ENCODE measurements at regions not wholly inside any gene's neighbourhood (a gene's known extent, or its start where the extent isn't known, plus 50 kb on each side); places are given as distances from the start of the nearest gene placed in this dataset.

GRCh38 chr2:145235312-145235711 lies 715.4 kb upstream of the ZEB2 start:
- DNase-seq (no peak), ATAC-seq (no peak)
- no peak overlapping the region for H3K4me3 Mint-ChIP-seq
- no peaks in the 10 kb centered on the region for H3K4me1 Mint-ChIP-seq
- H3K9me3 Mint-ChIP-seq = no peaks in the 10 kb centered on the region
- no peak overlapping the region for H3K27ac Mint-ChIP-seq
- peaks cover 18% of the 10 kb centered on the region for H3K27me3 Mint-ChIP-seq

GRCh38 chr2:145230546-145230945 lies 710.6 kb upstream of the ZEB2 start:
- Mint-ChIP-seq H3K4me1 (no peaks in the 10 kb centered on the region), H3K4me3 (no peak overlapping the region), H3K27me3 (peaks cover 9% of the 10 kb centered on the region), H3K9me3 (no peaks in the 10 kb centered on the region), H3K27ac (no peak overlapping the region)
- ATAC-seq (no peak), DNase-seq (no peak)

- ATAC-seq = no peak
- H3K4me3 Mint-ChIP-seq = no peak overlapping the region
- no peaks in the 10 kb centered on the region for H3K4me1 Mint-ChIP-seq
- DNase-seq = no peak
- peaks cover 0 to 3% of the 10 kb centered on the region in 2 donors for H3K9me3 Mint-ChIP-seq
- no peaks in the 10 kb centered on the region for H3K27me3 Mint-ChIP-seq
- no peak overlapping the region for H3K27ac Mint-ChIP-seq
Observed at GRCh38 chr2:145228506-145228905, 708.6 kb upstream of the ZEB2 start.

- H3K4me1 Mint-ChIP-seq = no peaks in the 10 kb centered on the region
- no peak for ATAC-seq
- DNase-seq = no peak
- H3K27ac Mint-ChIP-seq = no peak overlapping the region
- H3K9me3 Mint-ChIP-seq = peaks cover 0 to 4% of the 10 kb centered on the region in 2 donors
- H3K4me3 Mint-ChIP-seq = no peak overlapping the region
- H3K27me3 Mint-ChIP-seq = no peaks in the 10 kb centered on the region
Observed at GRCh38 chr2:145226901-145227300, 707.0 kb upstream of the ZEB2 start.

- Mint-ChIP-seq H3K9me3 (peaks cover 0 to 4% of the 10 kb centered on the region in 2 donors), H3K27me3 (peaks cover 7% of the 10 kb centered on the region), H3K27ac (no peak overlapping the region), H3K4me1 (no peaks in the 10 kb centered on the region), H3K4me3 (no peak overlapping the region)
- ATAC-seq (no peak), DNase-seq (no peak)
Observed at GRCh38 chr2:145221516-145221915, 701.6 kb upstream of the ZEB2 start.

GRCh38 chr2:145221032-145221431 lies 701.1 kb upstream of the ZEB2 start:
- no peak for DNase-seq
- Mint-ChIP-seq H3K9me3 (peaks cover 0 to 4% of the 10 kb centered on the region in 2 donors), H3K4me3 (no peak overlapping the region), H3K27ac (no peak overlapping the region), H3K27me3 (peaks cover 7% of the 10 kb centered on the region), H3K4me1 (no peaks in the 10 kb centered on the region)
- no peak for ATAC-seq

- Mint-ChIP-seq H3K27ac (no peak overlapping the region), H3K4me1 (no peaks in the 10 kb centered on the region), H3K9me3 (peaks cover 0 to 4% of the 10 kb centered on the region in 2 donors), H3K4me3 (no peak overlapping the region), H3K27me3 (peaks cover 7% of the 10 kb centered on the region)
- ATAC-seq (no peak), DNase-seq (no peak)
Observed at GRCh38 chr2:145220496-145220895, 700.6 kb upstream of the ZEB2 start.

GRCh38 chr2:145207884-145208283 lies 688.0 kb upstream of the ZEB2 start:
- Mint-ChIP-seq H3K27ac (no peak overlapping the region), H3K27me3 (no peaks in the 10 kb centered on the region), H3K4me1 (no peaks in the 10 kb centered on the region), H3K9me3 (peaks cover 9 to 11% of the 10 kb centered on the region in 2 donors), H3K4me3 (no peak overlapping the region)
- ATAC-seq = no peak
- DNase-seq = no peak

- Mint-ChIP-seq H3K4me1 (no peaks in the 10 kb centered on the region), H3K27me3 (no peaks in the 10 kb centered on the region), H3K27ac (no peak overlapping the region), H3K9me3 (peaks cover 9% of the 10 kb centered on the region in 2 donors), H3K4me3 (no peak overlapping the region)
- no peak for ATAC-seq
- DNase-seq = no peak
Observed at GRCh38 chr2:145206496-145207281, 686.8 kb upstream of the ZEB2 start.

GRCh38 chr2:145203891-145204290 lies 684.0 kb upstream of the ZEB2 start:
- ATAC-seq (no peak), DNase-seq (no peak)
- Mint-ChIP-seq H3K27me3 (no peaks in the 10 kb centered on the region), H3K4me1 (no peaks in the 10 kb centered on the region), H3K9me3 (no peaks in the 10 kb centered on the region), H3K4me3 (no peak overlapping the region), H3K27ac (no peak overlapping the region)

- ATAC-seq (no peak), DNase-seq (no peak)
- no peaks in the 10 kb centered on the region for H3K4me1 Mint-ChIP-seq
- H3K4me3 Mint-ChIP-seq = no peak overlapping the region
- no peaks in the 10 kb centered on the region for H3K9me3 Mint-ChIP-seq
- H3K27ac Mint-ChIP-seq = no peak overlapping the region
- H3K27me3 Mint-ChIP-seq = no peaks in the 10 kb centered on the region
Observed at GRCh38 chr2:145199827-145200706, 680.1 kb upstream of the ZEB2 start.

- H3K4me1 Mint-ChIP-seq = no peaks in the 10 kb centered on the region
- H3K4me3 Mint-ChIP-seq = no peak overlapping the region
- H3K27ac Mint-ChIP-seq = no peak overlapping the region
- no peaks in the 10 kb centered on the region for H3K27me3 Mint-ChIP-seq
- no peaks in the 10 kb centered on the region for H3K9me3 Mint-ChIP-seq
- no peak for DNase-seq
- ATAC-seq = no peak
Observed at GRCh38 chr2:145199042-145199441, 679.1 kb upstream of the ZEB2 start.

- Mint-ChIP-seq H3K27me3 (no peaks in the 10 kb centered on the region), H3K9me3 (no peaks in the 10 kb centered on the region), H3K4me3 (no peak overlapping the region), H3K4me1 (no peaks in the 10 kb centered on the region), H3K27ac (no peak overlapping the region)
- ATAC-seq (no peak), DNase-seq (no peak)
Observed at GRCh38 chr2:145198555-145198954, 678.6 kb upstream of the ZEB2 start.

GRCh38 chr2:145197944-145198343 lies 678.0 kb upstream of the ZEB2 start:
- ATAC-seq (no peak), DNase-seq (no peak)
- no peak overlapping the region for H3K4me3 Mint-ChIP-seq
- no peaks in the 10 kb centered on the region for H3K9me3 Mint-ChIP-seq
- H3K27me3 Mint-ChIP-seq = no peaks in the 10 kb centered on the region
- H3K27ac Mint-ChIP-seq = no peak overlapping the region
- H3K4me1 Mint-ChIP-seq = no peaks in the 10 kb centered on the region

GRCh38 chr2:145194673-145195072 lies 674.8 kb upstream of the ZEB2 start:
- DNase-seq (no peak), ATAC-seq (no peak)
- Mint-ChIP-seq H3K9me3 (no peaks in the 10 kb centered on the region), H3K27me3 (no peaks in the 10 kb centered on the region), H3K4me1 (no peaks in the 10 kb centered on the region), H3K4me3 (no peak overlapping the region), H3K27ac (no peak overlapping the region)

GRCh38 chr2:145190031-145190703 lies 670.2 kb upstream of the ZEB2 start:
- H3K4me3 Mint-ChIP-seq = no peak overlapping the region
- H3K27me3 Mint-ChIP-seq = no peaks in the 10 kb centered on the region
- ATAC-seq (no peak), DNase-seq (no peak)
- H3K27ac Mint-ChIP-seq = no peak overlapping the region
- no peaks in the 10 kb centered on the region for H3K4me1 Mint-ChIP-seq
- no peaks in the 10 kb centered on the region for H3K9me3 Mint-ChIP-seq
